ENCODE measurements at regions not wholly inside any gene's neighbourhood (a gene's known extent, or its start where the extent isn't known, plus 50 kb on each side); places are given as distances from the start of the nearest gene placed in this dataset.

GRCh38 chr20:24334830-24335229 lies 134.6 kb upstream of the SYNDIG1 start:
- DNase-seq (ENCODE audit: low read depth): no peak

- no peak for DNase-seq (ENCODE audit: low read depth)
These were observed 136.5 kb upstream of the SYNDIG1 start for GRCh38 chr20:24332956-24333355.

GRCh38 chr20:24331939-24332338 lies 137.5 kb upstream of the SYNDIG1 start:
- no peak for DNase-seq (ENCODE audit: low read depth)

GRCh38 chr20:24328901-24329300 lies 140.5 kb upstream of the SYNDIG1 start:
- DNase-seq (ENCODE audit: low read depth): no peak

- no peak for DNase-seq (ENCODE audit: low read depth)
These were observed 147.5 kb upstream of the SYNDIG1 start for GRCh38 chr20:24321973-24322372.

- DNase-seq (ENCODE audit: low read depth): no peak
These were observed 150.7 kb upstream of the SYNDIG1 start for GRCh38 chr20:24318569-24319352.

- no peak for DNase-seq (ENCODE audit: low read depth)
These were observed 152.2 kb upstream of the SYNDIG1 start for GRCh38 chr20:24317224-24317623.

- no peak for DNase-seq (ENCODE audit: low read depth)
These were observed 152.7 kb upstream of the SYNDIG1 start for GRCh38 chr20:24316731-24317130.

GRCh38 chr20:24314053-24314452 lies 155.4 kb upstream of the SYNDIG1 start:
- DNase-seq (ENCODE audit: low read depth): no peak

- DNase-seq (ENCODE audit: low read depth): no peak
These were observed 159.8 kb upstream of the SYNDIG1 start for GRCh38 chr20:24309596-24309995.

- DNase-seq (ENCODE audit: low read depth): no peak
These were observed 164.1 kb upstream of the SYNDIG1 start for GRCh38 chr20:24305371-24305770.

- DNase-seq (ENCODE audit: low read depth): no peak
These were observed 165.1 kb upstream of the SYNDIG1 start for GRCh38 chr20:24304291-24304690.

- DNase-seq (ENCODE audit: low read depth): no peak
These were observed 165.8 kb upstream of the SYNDIG1 start for GRCh38 chr20:24303393-24304170.

GRCh38 chr20:24297993-24298392 lies 171.4 kb upstream of the SYNDIG1 start:
- DNase-seq (ENCODE audit: low read depth): no peak

- no peak for DNase-seq (ENCODE audit: low read depth)
These were observed 172.8 kb upstream of the SYNDIG1 start for GRCh38 chr20:24296477-24297261.

GRCh38 chr20:24291014-24291413 lies 178.4 kb upstream of the SYNDIG1 start:
- no peak for DNase-seq (ENCODE audit: low read depth)

GRCh38 chr20:24289737-24290481 lies 179.5 kb upstream of the SYNDIG1 start:
- DNase-seq (ENCODE audit: low read depth): no peak

GRCh38 chr20:24283186-24283585 lies 186.2 kb upstream of the SYNDIG1 start:
- DNase-seq (ENCODE audit: low read depth): no peak

GRCh38 chr20:24277196-24277595 lies 192.2 kb upstream of the SYNDIG1 start:
- DNase-seq (ENCODE audit: low read depth): no peak

GRCh38 chr20:24275946-24276705 lies 193.3 kb upstream of the SYNDIG1 start:
- no peak for DNase-seq (ENCODE audit: low read depth)

GRCh38 chr20:24273251-24273650 lies 196.2 kb upstream of the SYNDIG1 start:
- no peak for DNase-seq (ENCODE audit: low read depth)

All from T-helper 22 cell (primary cell).